Peyer's patch (tissue), 4 donors: ENCODE measurements at regions not wholly inside any gene's neighbourhood (a gene's known extent, or its start where the extent isn't known, plus 50 kb on each side); places are given as distances from the start of the nearest gene placed in this dataset.

Source experiments
- DNase-seq, 3 donors: peaks; one replicate each; pipeline ENCODE4 v3.0.0-alpha.2; 2017 to 2019
- H3K27ac ChIP-seq, 4 donors: fragments of 200-600 bp; sonication (generic); one replicate each; pipeline ENCODE4 v1.5.1; 2016 to 2019
- H3K27me3 ChIP-seq, 2 donors: fragments of 200-600 bp; sonication (generic); one replicate each; pipeline ENCODE4 v1.5.1; 2019
- H3K36me3 ChIP-seq, 3 donors: fragments of 200-600 bp; sonication (generic); one replicate each; pipeline ENCODE4 v1.5.1; 2016 to 2019
- H3K4me1 ChIP-seq, 4 donors: fragments of 200-600 bp; sonication (generic); one replicate each; pipeline ENCODE4 v1.5.1; 2016 to 2019
- H3K4me3 ChIP-seq, 4 donors: fragments of 200-600 bp; sonication (generic); 1 replicate in 3 of 4; 2 replicates in 1 of 4; pipeline ENCODE4 v1.5.1; 2016 to 2019; ENCODE audit warnings: mild to moderate bottlenecking in 1 of 4
- H3K9me3 ChIP-seq, 4 donors: fragments of 200-600 bp; sonication (generic); one replicate each; pipeline ENCODE4 v1.5.1; 2016 to 2019; ENCODE audit warnings: mild to moderate bottlenecking in 1 of 4
- CTCF ChIP-seq, 6 experiments: fragments of 450-650 bp in 4 of 6; fragments of 200-600 bp in 2 of 6; sonication (generic) in 1 of 6; IDR thresholded peaks; one replicate each; pipeline ENCODE4 v1.5.1; 2017 to 2019; ENCODE audit warnings: antibody characterized with exemption in 6 of 6, mild to moderate bottlenecking in 3 of 6, moderate library complexity in 1 of 6
- POLR2A ChIP-seq, 2 donors: fragments of 450-650 bp; IDR thresholded peaks; one replicate each; pipeline ENCODE4 v1.5.1; 2017; ENCODE audit warnings: antibody characterized with exemption in 2 of 2, mild to moderate bottlenecking in 2 of 2, moderate library complexity in 2 of 2

GRCh38 chr1:222020553-222020952 is 278.7 kb upstream of the DUSP10 start:
- no peak overlapping the region for H3K4me3 ChIP-seq
- no peaks in the 10 kb centered on the region for H3K36me3 ChIP-seq
- no peak overlapping the region for H3K27ac ChIP-seq
- H3K4me1 ChIP-seq: no peaks in the 10 kb centered on the region
- H3K27me3 ChIP-seq: no peaks in the 10 kb centered on the region
- TF ChIP-seq POLR2A (IDR thresholded peaks at IDR 0.05) (no peak), CTCF (IDR thresholded peaks at IDR 0.05) (no peak)
- no peak for DNase-seq
- H3K9me3 ChIP-seq: no peaks in the 10 kb centered on the region

- Histone ChIP-seq H3K4me3 (no peak overlapping the region), H3K36me3 (no peaks in the 10 kb centered on the region), H3K27ac (no peak overlapping the region), H3K27me3 (no peaks in the 10 kb centered on the region), H3K9me3 (no peaks in the 10 kb centered on the region), H3K4me1 (no peaks in the 10 kb centered on the region)
- TF ChIP-seq CTCF (IDR thresholded peaks at IDR 0.05) (no peak), POLR2A (IDR thresholded peaks at IDR 0.05) (no peak)
- DNase-seq: no peak
Measured at GRCh38 chr1:222019029-222019428, 277.1 kb upstream of the DUSP10 start.

DNA sequence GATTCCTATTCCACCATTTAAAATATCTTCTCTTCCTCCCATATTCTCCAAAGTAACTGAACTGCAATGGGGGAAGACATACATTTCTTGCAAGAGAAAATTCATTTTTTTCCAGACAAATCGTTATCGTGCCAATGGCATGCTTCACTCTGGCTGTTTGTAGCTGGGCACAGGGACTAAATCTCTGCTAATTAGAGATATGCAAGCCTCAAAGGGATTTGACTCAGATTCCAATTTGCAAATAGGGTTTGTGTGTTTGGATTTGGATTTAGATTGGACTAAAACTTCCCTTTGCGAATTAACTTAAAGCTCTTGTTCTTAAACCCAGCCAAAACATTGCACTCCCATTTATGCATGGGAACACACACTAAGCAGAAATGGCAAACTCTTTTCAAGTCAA is 276.2 kb upstream of the DUSP10 start:
- Histone ChIP-seq H3K36me3 (no peaks in the 10 kb centered on the region), H3K9me3 (no peaks in the 10 kb centered on the region), H3K27me3 (no peaks in the 10 kb centered on the region), H3K27ac (no peak overlapping the region), H3K4me3 (no peak overlapping the region), H3K4me1 (no peaks in the 10 kb centered on the region)
- TF ChIP-seq CTCF (IDR thresholded peaks at IDR 0.05) (no peak), POLR2A (IDR thresholded peaks at IDR 0.05) (no peak)
- no peak for DNase-seq

DNA sequence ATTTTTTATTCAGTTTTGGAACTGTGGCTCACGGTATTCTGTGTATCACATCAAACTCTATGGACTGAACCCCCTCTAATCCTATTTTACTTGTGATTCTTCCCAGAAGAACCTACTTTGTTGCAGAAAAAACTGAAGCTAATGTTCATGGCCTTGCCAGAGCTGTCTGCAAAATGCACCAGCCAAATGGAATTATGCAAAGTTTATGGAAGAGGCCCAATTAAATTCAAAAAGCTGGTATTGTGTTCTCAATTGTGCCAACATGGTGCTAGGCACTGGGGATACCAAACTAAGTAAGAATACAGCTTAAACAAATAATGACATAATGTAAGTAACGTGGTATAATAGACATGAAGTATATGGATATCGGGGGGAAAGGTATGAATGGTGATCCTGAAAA is 273.8 kb upstream of the DUSP10 start:
- Histone ChIP-seq H3K4me1 (no peaks in the 10 kb centered on the region), H3K4me3 (no peak overlapping the region), H3K27ac (no peak overlapping the region), H3K36me3 (no peaks in the 10 kb centered on the region), H3K27me3 (no peaks in the 10 kb centered on the region), H3K9me3 (no peaks in the 10 kb centered on the region)
- DNase-seq: no peak
- TF ChIP-seq POLR2A (IDR thresholded peaks at IDR 0.05): no peak
- TF ChIP-seq CTCF (IDR thresholded peaks at IDR 0.05): no peak

- Histone ChIP-seq H3K36me3 (no peaks in the 10 kb centered on the region), H3K9me3 (no peaks in the 10 kb centered on the region), H3K4me3 (no peak overlapping the region), H3K27ac (no peak overlapping the region), H3K27me3 (no peaks in the 10 kb centered on the region), H3K4me1 (no peaks in the 10 kb centered on the region)
- no peak for DNase-seq
- TF ChIP-seq POLR2A (IDR thresholded peaks at IDR 0.05) (no peak), CTCF (IDR thresholded peaks at IDR 0.05) (no peak)
Measured at GRCh38 chr1:222014001-222014400, 272.1 kb upstream of the DUSP10 start.

DNA sequence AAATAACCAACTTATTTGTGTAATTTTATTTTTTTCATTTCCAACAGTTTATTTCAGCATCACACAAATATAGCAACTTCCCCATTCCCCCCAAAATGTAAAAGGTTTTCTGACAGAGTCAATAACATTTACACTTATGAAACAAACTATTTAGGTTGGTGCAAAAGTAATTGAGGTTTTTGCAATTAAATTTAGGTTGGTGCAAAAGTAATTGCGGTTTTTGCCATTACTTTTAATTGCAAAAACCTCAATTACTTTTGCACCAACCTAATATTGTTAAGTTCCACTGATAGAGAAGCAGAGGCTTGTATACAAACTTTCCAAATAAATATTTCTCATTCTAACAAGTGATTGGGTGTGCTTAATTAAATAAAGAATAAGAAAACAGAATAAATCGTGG is 270.9 kb upstream of the DUSP10 start:
- Histone ChIP-seq H3K36me3 (no peaks in the 10 kb centered on the region), H3K27ac (no peak overlapping the region), H3K4me3 (no peak overlapping the region), H3K27me3 (no peaks in the 10 kb centered on the region), H3K9me3 (no peaks in the 10 kb centered on the region), H3K4me1 (no peaks in the 10 kb centered on the region)
- DNase-seq: no peak
- TF ChIP-seq POLR2A (IDR thresholded peaks at IDR 0.05) (no peak), CTCF (IDR thresholded peaks at IDR 0.05) (no peak)
